ENCODE measurements at regions not wholly inside any gene's neighbourhood (a gene's known extent, or its start where the extent isn't known, plus 50 kb on each side); places are given as distances from the start of the nearest gene placed in this dataset.

DNA sequence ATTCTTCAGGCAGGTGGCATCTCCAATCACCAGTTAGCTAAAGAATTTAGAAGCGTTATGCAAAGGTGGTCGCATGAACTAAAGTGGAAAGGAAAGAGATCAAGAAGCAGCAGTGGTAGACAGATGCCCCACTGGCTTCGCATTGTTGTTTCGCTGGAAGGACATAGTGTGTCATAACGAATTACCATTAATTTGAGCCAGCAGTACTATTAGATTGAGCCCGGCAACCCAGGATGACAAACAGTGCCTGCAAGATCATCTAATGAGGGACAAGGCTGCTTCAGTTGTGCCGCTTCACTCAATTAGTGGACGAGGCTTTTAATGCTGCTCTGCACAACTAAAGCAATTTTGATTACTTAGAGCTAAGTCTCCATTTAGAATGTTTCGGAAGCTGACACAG is 274.5 kb upstream of the SOX5 start:
- no peak for TF ChIP-seq EZH2 (IDR thresholded peaks at IDR 0.05; ENCODE audit: borderline replicate concordance, low read length)
- TF ChIP-seq, protein P1, sequence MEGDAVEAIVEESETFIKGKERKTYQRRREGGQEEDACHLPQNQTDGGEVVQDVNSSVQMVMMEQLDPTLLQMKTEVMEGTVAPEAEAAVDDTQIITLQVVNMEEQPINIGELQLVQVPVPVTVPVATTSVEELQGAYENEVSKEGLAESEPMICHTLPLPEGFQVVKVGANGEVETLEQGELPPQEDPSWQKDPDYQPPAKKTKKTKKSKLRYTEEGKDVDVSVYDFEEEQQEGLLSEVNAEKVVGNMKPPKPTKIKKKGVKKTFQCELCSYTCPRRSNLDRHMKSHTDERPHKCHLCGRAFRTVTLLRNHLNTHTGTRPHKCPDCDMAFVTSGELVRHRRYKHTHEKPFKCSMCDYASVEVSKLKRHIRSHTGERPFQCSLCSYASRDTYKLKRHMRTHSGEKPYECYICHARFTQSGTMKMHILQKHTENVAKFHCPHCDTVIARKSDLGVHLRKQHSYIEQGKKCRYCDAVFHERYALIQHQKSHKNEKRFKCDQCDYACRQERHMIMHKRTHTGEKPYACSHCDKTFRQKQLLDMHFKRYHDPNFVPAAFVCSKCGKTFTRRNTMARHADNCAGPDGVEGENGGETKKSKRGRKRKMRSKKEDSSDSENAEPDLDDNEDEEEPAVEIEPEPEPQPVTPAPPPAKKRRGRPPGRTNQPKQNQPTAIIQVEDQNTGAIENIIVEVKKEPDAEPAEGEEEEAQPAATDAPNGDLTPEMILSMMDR (IDR thresholded peaks at IDR 0.05; ENCODE audit: low read length): no peak
